Osteoblast (primary cell): ENCODE measurements at regions not wholly inside any gene's neighbourhood (a gene's known extent, or its start where the extent isn't known, plus 50 kb on each side); places are given as distances from the start of the nearest gene placed in this dataset.

Experiments used
- DNase-seq: peaks from one replicate; pipeline ENCODE4 v3.0.0; 2011; ENCODE audit warnings: low spot score, mixed read lengths; ENCODE audit not compliant: insufficient read length; ENCODE audit errors: missing footprints
- H2AFZ ChIP-seq: 2 replicates; pipeline ENCODE4 v1.6.0; 2011; ENCODE audit warnings: mild to moderate bottlenecking, low read length
- H3K27ac ChIP-seq: 2 replicates; pipeline ENCODE4 v1.5.1; 2011; ENCODE audit warnings: mild to moderate bottlenecking, low read depth, low read length, moderate library complexity
- H3K27me3 ChIP-seq: 2 replicates; pipeline ENCODE4 v1.6.0; 2012; ENCODE audit warnings: mild to moderate bottlenecking, control low read depth, inconsistent platforms, low read length, moderate library complexity; ENCODE audit not compliant: insufficient read depth
- H3K36me3 ChIP-seq: 2 replicates; pipeline ENCODE4 v1.5.1; 2011; ENCODE audit warnings: mild to moderate bottlenecking, low read length, control low read depth, moderate library complexity; ENCODE audit not compliant: insufficient read depth
- H3K4me1 ChIP-seq: 2 replicates; pipeline ENCODE4 v1.5.1; 2011; ENCODE audit warnings: mild to moderate bottlenecking, low read length, control low read depth, moderate library complexity; ENCODE audit not compliant: insufficient read depth
- H3K4me2 ChIP-seq: 2 replicates; pipeline ENCODE4 v1.6.0; 2011; ENCODE audit warnings: mild to moderate bottlenecking, low read length; ENCODE audit not compliant: insufficient read depth
- H3K4me3 ChIP-seq: fragments of 200-600 bp; sonication (generic); 3 replicates; pipeline ENCODE4 v1.5.1; 2012; ENCODE audit warnings: mild to moderate bottlenecking, low read length, inconsistent platforms; ENCODE audit not compliant: insufficient read depth
- H3K79me2 ChIP-seq: 2 replicates; pipeline ENCODE4 v1.6.0; 2012; ENCODE audit warnings: mild to moderate bottlenecking, low read length, control low read depth, inconsistent platforms; ENCODE audit not compliant: insufficient read depth
- H3K9me3 ChIP-seq: 2 replicates; pipeline ENCODE4 v1.5.1; 2011; ENCODE audit warnings: low read depth, low read length, control low read depth
- H4K20me1 ChIP-seq: 2 replicates; pipeline ENCODE4 v1.6.0; 2012; ENCODE audit warnings: mild to moderate bottlenecking, low read length, control low read depth; ENCODE audit not compliant: insufficient read depth
- CTCF ChIP-seq: IDR thresholded peaks from 2 replicates; pipeline ENCODE4 v1.5.1; 2011; ENCODE audit warnings: mild to moderate bottlenecking, low read depth, low read length, moderate library complexity; ENCODE audit errors: extremely low read depth

GRCh38 chr4:75189711-75190335 is 256.9 kb downstream of the PARM1 start:
- TF ChIP-seq CTCF: no peak
- H2AFZ ChIP-seq: no peak overlapping the region
- no peaks in the 10 kb centered on the region for H3K4me1 ChIP-seq
- no peaks in the 10 kb centered on the region for H3K27me3 ChIP-seq
- H4K20me1 ChIP-seq: no peaks in the 10 kb centered on the region
- no peak overlapping the region for H3K27ac ChIP-seq
- H3K4me3 ChIP-seq: no peak overlapping the region
- DNase-seq: no peak
- H3K4me2 ChIP-seq: no peak overlapping the region
- no peaks in the 10 kb centered on the region for H3K9me3 ChIP-seq
- H3K79me2 ChIP-seq: no peaks in the 10 kb centered on the region
- no peaks in the 10 kb centered on the region for H3K36me3 ChIP-seq

GRCh38 chr4:75180790-75181776 is 248.2 kb downstream of the PARM1 start:
- Histone ChIP-seq H2AFZ (peak overlapping the region; percentile 66), H3K27me3 (no peaks in the 10 kb centered on the region), H4K20me1 (no peaks in the 10 kb centered on the region), H3K4me3 (peak overlapping the region; percentile 50), H3K4me1 (no peaks in the 10 kb centered on the region), H3K27ac (no peak overlapping the region), H3K4me2 (peak overlapping the region; percentile 34), H3K9me3 (no peaks in the 10 kb centered on the region), H3K36me3 (no peaks in the 10 kb centered on the region), H3K79me2 (no peaks in the 10 kb centered on the region)
- no peak for TF ChIP-seq CTCF
- DNase-seq: peak; percentile 22

GRCh38 chr4:75180217-75180616 is 247.3 kb downstream of the PARM1 start:
- Histone ChIP-seq H3K4me2 (peak overlapping the region; percentile 34), H3K9me3 (no peaks in the 10 kb centered on the region), H3K79me2 (no peaks in the 10 kb centered on the region), H3K36me3 (no peaks in the 10 kb centered on the region), H3K27ac (no peak overlapping the region), H2AFZ (no peak overlapping the region), H3K27me3 (no peaks in the 10 kb centered on the region), H3K4me3 (no peak overlapping the region), H4K20me1 (no peaks in the 10 kb centered on the region), H3K4me1 (no peaks in the 10 kb centered on the region)
- DNase-seq: no peak
- no peak for TF ChIP-seq CTCF

GRCh38 chr4:75179510-75179909 is 246.6 kb downstream of the PARM1 start:
- H4K20me1 ChIP-seq: no peaks in the 10 kb centered on the region
- H2AFZ ChIP-seq: no peak overlapping the region
- DNase-seq: no peak
- H3K27ac ChIP-seq: no peak overlapping the region
- TF ChIP-seq CTCF: no peak
- no peak overlapping the region for H3K4me2 ChIP-seq
- H3K4me1 ChIP-seq: no peaks in the 10 kb centered on the region
- no peaks in the 10 kb centered on the region for H3K27me3 ChIP-seq
- H3K79me2 ChIP-seq: no peaks in the 10 kb centered on the region
- H3K9me3 ChIP-seq: no peaks in the 10 kb centered on the region
- H3K4me3 ChIP-seq: no peak overlapping the region
- no peaks in the 10 kb centered on the region for H3K36me3 ChIP-seq
